ENCODE measurements at regions not wholly inside any gene's neighbourhood (a gene's known extent, or its start where the extent isn't known, plus 50 kb on each side); places are given as distances from the start of the nearest gene placed in this dataset.
"Not testable (repeated sequence)": the region's sequence is repeated elsewhere in the genome, so short reads cannot be mapped to it uniquely, and the experiment has no call there.

DNA sequence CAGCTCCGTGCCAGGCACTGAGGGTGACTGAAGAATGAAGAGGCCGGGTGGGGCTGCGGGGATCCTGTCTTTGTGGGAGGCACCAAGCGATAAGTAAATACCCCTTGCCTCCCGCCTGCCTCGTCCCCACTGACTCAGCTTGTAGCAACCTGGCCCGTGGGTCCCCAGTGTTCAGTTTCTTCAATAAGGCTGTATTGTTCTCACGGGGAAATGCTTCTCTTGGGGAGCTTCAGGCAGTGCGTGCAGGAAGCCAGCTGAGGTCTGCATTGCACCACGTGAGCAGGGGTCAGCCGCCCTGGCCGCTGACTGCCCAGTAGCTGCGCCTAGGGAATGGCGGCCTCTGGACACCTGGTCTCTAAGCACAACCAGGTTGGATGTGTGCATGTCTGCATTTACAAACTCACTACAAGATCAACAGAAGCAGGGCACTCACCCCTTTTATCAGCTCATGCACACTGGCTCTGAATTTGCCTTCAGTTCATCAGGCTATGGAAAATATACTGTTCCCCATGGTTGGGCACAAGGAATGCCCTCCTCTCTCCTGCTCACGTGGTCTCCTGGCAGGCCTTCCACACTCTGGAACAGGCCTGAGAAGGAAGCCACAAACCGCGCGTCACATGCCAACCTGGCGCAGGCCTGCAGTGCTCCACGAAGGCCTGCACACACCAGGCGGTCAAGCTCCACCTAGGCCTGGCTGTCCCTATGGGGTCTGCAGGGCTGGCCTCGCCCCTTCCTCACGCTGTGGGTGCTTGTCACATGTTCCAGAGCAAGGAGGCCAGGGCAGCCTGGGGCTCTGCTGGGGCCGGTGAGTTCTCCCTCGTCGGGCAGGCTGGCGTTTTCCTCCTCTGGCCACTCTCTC, 135.7 kb upstream of the RNF32 start:
- ATAC-seq (no peak), DNase-seq (no peak)
- TF ChIP-seq CTCF (IDR thresholded peaks at IDR 0.05) = no peak
- H3K4me3 ChIP-seq = no peak overlapping the region
- peaks cover 0 to 32% (median under 1%) of the 10 kb centered on the region in 11 donors for H3K9me3 ChIP-seq
- no peaks in the 10 kb centered on the region for H3K4me1 ChIP-seq
- H3K36me3 ChIP-seq = no peaks in the 10 kb centered on the region
- no peaks in the 10 kb centered on the region for H3K27me3 ChIP-seq
- 81 to 84% methylated on average over 27 of the region's 27 CpGs for WGBS, 2 donors
- intact Hi-C loops (cut with DNase I) = no loop called here
- no peak overlapping the region for H3K27ac ChIP-seq

DNA sequence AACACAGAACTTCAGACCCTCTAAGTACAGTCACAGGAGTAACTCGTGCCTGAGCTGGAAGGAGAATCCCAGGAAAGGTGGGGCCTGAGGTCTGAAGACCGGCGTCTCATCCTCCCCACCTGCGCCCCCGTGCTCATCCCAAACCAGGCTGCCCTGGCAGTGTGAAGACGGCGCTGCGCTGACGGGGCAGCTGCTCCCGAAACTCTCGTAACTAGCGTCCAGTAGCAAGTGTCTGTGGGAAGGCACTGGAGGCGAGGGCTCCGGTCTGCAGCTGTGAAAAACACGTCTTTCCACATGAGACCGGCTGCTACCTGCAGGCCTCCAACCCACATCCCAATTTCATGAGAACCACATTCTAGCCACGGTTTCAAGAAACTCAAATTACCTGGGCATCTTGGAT, 136.6 kb upstream of the RNF32 start:
- intact Hi-C loops (cut with DNase I) = no loop called here
- Histone ChIP-seq H3K27ac (no peak overlapping the region), H3K36me3 (no peaks in the 10 kb centered on the region), H3K9me3 (peaks cover 0 to 25% (median 0%) of the 10 kb centered on the region in 11 donors), H3K27me3 (no peaks in the 10 kb centered on the region), H3K4me3 (no peak overlapping the region), H3K4me1 (no peaks in the 10 kb centered on the region)
- WGBS, 2 donors = 87 to 93% methylated on average over 17 of the region's 17 CpGs
- no peak for ATAC-seq
- TF ChIP-seq CTCF (IDR thresholded peaks at IDR 0.05) = no peak
- DNase-seq = no peak

GRCh38 chr7:156503196-156503595, 137.4 kb upstream of the RNF32 start:
- H3K9me3 ChIP-seq = peaks cover 0 to 18% (median 0%) of the 10 kb centered on the region in 11 donors
- no peaks in the 10 kb centered on the region for H3K27me3 ChIP-seq
- no peak overlapping the region for H3K4me3 ChIP-seq
- H3K27ac ChIP-seq = no peak overlapping the region
- ATAC-seq = no peak
- WGBS, 2 donors = 64% methylated on average over 7 of the region's 7 CpGs
- TF ChIP-seq CTCF (IDR thresholded peaks at IDR 0.05) = no peak
- no peaks in the 10 kb centered on the region for H3K36me3 ChIP-seq
- no peak for DNase-seq
- H3K4me1 ChIP-seq = no peaks in the 10 kb centered on the region
- intact Hi-C loops (cut with DNase I) = no loop called here

- DNase-seq; H3K27me3 ChIP-seq; H3K36me3 ChIP-seq; ATAC-seq; H3K4me3 ChIP-seq; intact Hi-C loops (cut with DNase I); H3K4me1 ChIP-seq; H3K27ac ChIP-seq: not testable (repeated sequence)
- 96 to 100% methylated on average over 1 of the region's 1 CpG for WGBS, 2 donors
- peaks cover 0 to 18% (median 0%) of the 10 kb centered on the region in 11 donors for H3K9me3 ChIP-seq
Measured at GRCh38 chr7:156501815-156502214, 138.8 kb upstream of the RNF32 start.

DNA sequence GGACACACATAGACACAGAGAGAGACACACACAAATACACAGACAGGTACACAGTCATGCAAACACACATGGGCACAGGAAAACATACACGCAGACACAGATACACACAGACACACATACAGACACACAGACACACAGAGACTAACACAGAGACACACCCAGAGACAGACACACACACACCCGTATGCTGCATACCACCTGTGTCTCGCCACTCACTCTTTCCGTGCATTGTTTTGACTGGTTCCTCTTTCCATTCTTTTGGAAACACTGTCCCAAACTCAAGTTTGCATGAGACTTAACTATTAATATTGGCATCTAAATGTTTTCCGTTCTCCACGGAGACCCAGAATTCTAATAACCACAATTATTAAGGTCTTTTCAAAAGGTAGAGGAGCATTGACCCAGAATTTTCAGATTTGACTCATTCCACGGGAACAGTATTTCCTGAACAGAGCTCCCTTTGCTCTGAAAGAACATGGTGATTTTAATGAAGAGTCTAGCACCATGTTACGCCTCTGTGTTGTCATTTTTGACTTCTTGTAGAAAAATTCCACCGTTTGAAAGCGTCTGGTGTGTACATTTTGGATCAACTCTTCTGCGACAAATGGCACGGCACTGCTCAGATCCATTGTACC, 141.2 kb upstream of the RNF32 start:
- Histone ChIP-seq H3K27ac (no peak overlapping the region), H3K27me3 (peaks cover 0 to 4% (median 0%) of the 10 kb centered on the region in 7 donors), H3K36me3 (no peaks in the 10 kb centered on the region), H3K4me1 (no peaks in the 10 kb centered on the region), H3K9me3 (peaks cover 0 to 18% (median 0%) of the 10 kb centered on the region in 11 donors), H3K4me3 (no peak overlapping the region)
- DNase-seq = no peak
- no peak for ATAC-seq
- no peak for TF ChIP-seq CTCF (IDR thresholded peaks at IDR 0.05)
- WGBS, 2 donors = 82 to 87% methylated on average over 12 of the region's 12 CpGs
- intact Hi-C loops (cut with DNase I) = no loop called here

Data from heart right ventricle (tissue), 16 donors.